HG03025 (cell line): ENCODE measurements at regions not wholly inside any gene's neighbourhood (a gene's known extent, or its start where the extent isn't known, plus 50 kb on each side); places are given as distances from the start of the nearest gene placed in this dataset.

ENCODE experiments used
- ATAC-seq: cut with Tn5 transposase; IDR thresholded peaks from one replicate; pipeline ENCODE4 v1.9.1; 2021; ENCODE audit warnings: mild to moderate bottlenecking, moderate library complexity; ENCODE audit not compliant: unreplicated experiment, low FRiP score

DNA sequence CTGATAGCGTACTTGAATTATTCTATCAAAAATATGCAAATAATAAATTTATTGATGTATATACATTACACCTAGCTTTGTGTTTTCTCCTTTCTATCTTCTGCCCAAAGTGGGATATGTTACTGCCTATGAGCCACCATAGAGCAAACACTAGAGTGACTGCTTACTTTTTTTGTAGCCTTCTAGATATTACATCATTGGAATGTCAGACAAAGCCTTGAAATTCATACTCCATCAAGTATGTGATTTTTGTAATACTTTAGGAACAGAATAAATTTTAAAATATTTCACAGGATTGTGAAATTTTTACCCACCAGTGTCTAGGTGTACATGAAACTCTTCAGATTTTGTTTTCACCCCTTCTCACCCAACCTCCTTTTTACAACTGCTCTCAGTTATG is 787.6 kb downstream of the USP25 start:
- ATAC-seq: no peak

- ATAC-seq: no peak
Measured at GRCh38 chr21:16519036-16519435, 789.3 kb downstream of the USP25 start.

- no peak for ATAC-seq
Measured at GRCh38 chr21:16519644-16520043, 789.9 kb downstream of the USP25 start.

GRCh38 chr21:16522548-16522947 is 792.8 kb downstream of the USP25 start:
- ATAC-seq: no peak

- ATAC-seq: no peak
Measured at GRCh38 chr21:16530656-16531055, 800.9 kb downstream of the USP25 start.

DNA sequence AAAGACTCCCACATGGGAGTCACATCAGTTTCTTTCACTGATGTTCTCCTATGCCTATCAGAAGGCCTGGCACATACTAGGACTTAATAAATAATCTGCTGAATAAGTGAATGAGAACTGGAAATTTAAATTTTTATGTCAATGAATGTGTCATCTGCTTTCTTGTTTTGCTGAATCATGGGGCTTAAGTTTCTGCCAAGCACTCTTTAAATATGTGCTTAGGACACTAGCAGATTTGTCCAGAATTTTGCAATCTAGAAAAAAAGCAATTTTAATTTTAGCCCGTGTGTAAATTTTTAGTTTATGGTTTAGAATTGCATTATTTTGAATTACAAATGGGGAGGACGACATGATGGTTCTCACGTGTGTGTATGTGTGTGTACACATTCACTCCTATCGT is 803.1 kb downstream of the USP25 start:
- ATAC-seq: no peak

- ATAC-seq: no peak
Measured at GRCh38 chr21:16533692-16534407, 804.1 kb downstream of the USP25 start.

- ATAC-seq: no peak
Measured at GRCh38 chr21:16534408-16535101, 804.8 kb downstream of the USP25 start.

- ATAC-seq: no peak
Measured at GRCh38 chr21:16535102-16535422, 805.3 kb downstream of the USP25 start.

DNA sequence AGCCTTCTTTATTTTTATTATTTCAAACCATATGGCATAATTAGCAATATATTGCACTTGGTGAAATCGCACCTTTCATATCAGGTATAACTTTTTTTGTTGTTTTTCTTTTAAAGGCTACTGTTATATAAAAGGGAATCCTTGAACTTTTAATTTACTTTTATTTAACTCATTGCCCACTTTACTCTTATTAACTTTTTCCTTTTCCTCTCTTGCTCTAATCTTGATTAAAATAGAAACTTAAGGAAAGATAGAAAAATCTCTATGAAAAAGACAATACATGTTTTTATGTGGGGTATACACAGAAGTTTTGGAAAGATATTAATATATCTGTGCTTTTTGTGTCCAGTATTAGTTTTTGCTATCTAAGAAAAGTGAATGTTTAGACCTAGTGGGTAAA is 805.8 kb downstream of the USP25 start:
- ATAC-seq: no peak

DNA sequence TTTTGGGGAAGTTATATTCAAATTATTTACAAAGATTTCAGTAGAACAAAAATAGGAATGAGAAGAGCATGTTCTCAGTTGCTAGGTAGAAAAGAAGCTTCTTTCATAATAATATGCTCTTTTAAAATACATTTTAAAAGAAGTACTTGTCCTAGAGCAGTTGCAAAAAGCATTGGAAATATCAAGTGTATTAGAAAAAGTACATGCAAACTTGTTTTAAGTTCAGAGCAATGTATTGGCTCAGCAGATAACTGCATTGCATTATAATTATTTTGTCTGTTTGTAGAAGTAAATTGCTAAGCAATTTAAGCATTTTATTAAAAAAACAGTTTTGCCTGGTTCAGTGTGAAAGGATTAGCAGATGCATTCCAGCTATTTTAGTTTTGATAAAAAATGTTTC is 806.4 kb downstream of the USP25 start:
- ATAC-seq: no peak

GRCh38 chr21:16536643-16537434 is 807.1 kb downstream of the USP25 start:
- no peak for ATAC-seq

DNA sequence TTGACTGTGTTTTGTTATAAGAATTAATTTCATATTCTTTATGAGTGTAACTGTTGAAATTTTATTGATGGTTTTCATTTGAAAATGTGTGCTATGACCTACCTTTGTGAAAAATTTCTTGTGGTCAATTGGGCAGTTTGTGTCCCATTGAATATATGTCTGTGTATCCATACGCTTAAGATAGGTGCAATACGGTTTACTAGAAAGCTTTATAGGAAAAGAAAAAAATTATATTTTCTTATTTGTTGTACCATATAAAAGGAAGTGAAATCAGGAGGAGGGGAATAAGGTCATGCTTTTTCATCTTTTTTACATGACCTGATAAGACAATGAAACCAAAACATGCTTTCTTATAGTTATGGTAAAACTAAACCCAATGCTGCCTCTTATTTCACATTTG is 807.7 kb downstream of the USP25 start:
- ATAC-seq: no peak

DNA sequence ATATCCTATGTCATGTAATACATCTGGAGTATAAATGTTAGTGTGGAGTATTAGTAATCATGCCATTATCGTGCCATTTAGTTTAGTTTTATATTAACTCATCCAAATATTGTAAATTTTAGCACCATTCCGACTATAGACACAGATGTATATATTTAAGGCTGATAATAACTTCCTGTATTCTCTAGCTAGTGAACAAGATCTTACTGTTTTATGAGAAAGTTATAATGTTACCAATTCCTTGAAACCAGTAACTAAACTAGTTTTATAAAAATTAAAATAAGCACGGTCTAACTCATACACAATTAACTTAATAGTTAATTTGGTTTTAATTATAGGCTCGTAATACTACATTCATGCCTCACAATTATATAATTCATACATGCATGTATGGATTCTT is 808.6 kb downstream of the USP25 start:
- ATAC-seq: no peak

DNA sequence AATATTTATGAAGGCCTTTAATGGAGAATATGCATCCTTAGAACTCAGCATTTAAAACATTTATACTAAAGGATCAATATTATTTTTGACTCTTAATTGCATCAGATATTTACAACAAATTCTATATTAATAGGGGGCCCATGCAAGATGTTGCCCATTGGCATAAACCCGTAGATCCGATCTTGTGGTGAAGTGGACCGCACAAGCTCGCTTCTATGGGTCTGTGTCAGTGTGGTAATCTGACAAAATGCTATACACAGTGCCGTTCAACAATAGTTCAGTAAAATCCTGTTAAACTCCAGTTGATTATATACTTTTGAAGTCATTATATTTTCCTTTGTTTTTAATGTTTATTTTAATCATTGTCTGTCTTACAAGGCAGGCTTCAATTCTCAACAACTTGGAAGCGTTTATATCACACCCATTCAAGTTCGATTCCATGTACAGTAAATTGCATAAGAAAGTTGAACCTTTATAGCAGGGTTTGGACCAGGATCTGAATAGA is 809.2 kb downstream of the USP25 start:
- no peak for ATAC-seq

DNA sequence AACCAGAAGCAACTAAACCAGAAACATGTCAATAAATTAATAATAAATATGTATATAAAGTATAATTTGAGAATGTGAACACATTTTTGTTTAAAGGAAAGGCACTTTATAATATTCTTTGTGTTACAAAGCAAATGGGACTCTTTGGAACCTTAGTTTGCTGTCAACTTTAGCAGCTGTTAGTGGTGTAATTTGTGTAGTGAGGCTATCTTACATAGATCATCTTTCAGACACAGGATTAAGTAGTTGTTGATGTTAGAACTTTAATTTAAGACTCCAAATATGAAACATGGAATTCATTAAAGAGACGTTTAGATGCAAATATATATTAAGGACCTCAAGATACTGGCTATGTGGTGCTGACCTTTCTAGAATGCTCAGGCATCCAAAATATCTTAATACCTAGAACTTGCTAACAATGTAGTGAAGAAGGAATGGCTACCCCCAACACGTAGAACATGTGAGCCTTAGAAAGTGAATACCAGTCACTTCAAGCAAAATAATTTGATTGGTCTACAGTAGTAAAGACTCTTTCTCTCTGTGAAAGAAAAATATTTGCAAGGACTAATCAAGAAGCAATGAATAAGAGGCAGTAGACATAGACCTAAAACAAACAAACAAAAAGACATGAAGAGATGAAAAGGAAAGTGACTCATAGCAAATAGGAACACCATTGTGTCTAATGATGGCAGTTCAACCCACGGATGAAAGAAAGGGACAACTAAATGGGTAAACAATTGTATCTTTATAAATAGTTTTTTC is 811.4 kb downstream of the USP25 start:
- ATAC-seq: no peak

DNA sequence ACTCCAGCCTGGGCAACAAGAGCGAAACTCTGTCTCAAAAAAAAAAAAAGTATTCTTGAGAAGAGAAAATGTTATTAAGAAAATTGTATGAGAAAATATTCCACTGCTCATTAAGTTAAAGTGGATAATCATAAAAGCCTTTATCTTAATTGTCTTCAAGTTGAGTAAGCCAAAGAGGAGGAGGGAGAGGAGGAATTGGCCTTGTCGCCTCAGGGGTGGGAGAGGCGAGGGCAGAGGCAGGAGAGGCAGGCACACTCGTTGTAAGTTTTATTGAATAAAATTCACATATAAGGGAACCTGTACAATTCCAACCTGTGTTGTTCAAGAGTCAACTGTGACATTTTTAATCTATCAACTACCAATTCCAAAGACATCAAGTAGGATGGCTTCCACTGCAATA is 820.3 kb downstream of the USP25 start:
- ATAC-seq: no peak

DNA sequence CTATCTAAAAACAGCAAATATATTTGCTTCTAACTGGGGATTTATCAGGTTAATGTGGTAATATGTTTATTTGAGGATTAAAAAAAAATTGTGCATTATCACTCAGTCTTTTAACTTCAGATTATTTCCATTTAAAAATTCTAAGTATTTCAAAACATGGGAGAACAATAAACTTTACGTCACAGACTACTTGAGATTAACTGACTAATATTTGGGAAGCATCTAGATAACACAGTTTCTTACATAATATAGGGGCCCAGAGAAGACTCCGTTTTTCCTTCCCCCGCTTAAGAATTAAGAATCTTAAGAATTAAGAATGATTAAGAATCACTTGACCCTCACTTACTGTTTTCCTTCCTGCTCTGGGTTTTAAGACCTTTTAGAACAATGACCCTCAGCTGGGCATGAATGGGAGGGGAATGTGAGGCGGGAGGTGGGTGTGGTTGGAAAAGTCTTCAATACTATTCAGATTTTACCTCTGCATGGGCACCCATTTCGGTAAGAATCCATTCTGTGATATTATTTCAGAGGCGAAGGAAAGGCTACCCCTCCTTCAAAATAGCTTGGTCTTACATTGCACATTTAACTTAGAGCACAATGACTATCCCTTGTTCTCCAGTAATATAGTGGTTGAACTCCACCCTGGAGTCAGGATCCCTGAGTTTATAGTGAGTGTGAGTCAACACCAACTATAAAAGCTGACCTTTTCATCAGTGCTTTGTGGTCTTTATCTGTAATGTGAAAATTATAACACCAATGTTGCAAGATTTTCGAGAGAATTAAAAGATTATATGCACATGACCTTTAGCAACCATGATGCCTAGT is 821.3 kb downstream of the USP25 start:
- no peak for ATAC-seq

DNA sequence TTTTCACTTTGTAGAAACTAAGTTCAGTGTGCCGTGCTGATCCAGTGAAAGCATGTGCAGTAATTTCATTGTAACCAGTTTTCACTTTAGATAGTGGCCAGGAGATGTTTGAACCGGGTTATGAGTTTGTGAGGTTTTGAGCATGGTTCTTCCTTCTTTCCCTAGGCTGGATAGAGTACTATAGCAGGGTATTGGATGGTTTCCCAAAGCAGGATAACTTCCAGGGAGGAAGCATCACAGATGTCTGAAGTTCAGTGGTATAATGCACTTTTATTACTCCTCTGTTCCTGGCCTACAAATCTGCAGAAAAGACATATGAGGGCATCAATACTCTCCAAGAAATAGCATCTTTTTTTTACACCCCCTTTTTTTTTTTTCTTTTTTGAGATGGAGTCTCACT is 823.1 kb downstream of the USP25 start:
- ATAC-seq: no peak

DNA sequence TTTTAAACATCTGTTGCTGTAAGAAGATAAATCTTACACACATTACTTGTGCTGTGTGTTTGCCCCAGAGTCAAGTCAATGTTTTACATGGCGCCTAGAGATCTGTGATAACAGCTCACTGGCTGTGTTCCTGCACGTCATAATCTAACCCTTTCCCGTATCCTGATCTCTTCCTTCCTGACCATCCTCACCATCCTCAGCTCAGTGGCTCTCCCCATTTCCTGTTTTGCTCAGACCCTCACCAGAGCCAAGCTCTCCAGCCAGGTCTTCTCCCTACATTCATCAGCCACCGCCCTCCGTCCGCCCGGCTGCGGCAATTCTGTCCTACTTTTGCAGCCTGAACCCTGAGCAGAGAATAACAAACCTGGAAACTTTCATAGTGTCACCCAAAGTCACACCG is 824.7 kb downstream of the USP25 start:
- ATAC-seq: no peak
